Umbilical cord (tissue), 1 donor: ENCODE measurements at regions not wholly inside any gene's neighbourhood (a gene's known extent, or its start where the extent isn't known, plus 50 kb on each side); places are given as distances from the start of the nearest gene placed in this dataset.
"Not testable (repeated sequence)": the region's sequence is repeated elsewhere in the genome, so short reads cannot be mapped to it uniquely, and the experiment has no call there.

Experiments used
- DNase-seq: peaks from one replicate; pipeline ENCODE4 v3.0.0-alpha.2; 2015; ENCODE audit warnings: low spot score

DNA sequence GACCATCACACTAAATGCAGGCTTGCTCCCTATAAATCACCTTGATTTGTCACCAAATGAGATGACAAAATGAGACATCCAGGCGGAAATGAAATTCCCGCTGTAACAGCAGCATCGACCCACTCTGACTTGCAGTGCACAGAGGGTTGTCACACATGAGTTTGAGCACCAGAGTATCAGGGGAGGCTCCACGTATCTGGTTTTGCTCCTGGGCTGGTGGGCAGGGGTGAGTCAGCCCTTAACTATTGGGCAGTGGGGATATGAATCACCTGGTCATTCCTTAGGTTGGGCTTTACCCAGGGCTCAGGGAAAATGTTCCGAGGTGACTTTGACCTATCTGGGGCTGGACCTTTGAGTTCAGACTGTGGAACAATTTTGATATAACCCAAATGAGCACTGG lies 245.2 kb upstream of the CCL2 start:
- no peak for DNase-seq

DNA sequence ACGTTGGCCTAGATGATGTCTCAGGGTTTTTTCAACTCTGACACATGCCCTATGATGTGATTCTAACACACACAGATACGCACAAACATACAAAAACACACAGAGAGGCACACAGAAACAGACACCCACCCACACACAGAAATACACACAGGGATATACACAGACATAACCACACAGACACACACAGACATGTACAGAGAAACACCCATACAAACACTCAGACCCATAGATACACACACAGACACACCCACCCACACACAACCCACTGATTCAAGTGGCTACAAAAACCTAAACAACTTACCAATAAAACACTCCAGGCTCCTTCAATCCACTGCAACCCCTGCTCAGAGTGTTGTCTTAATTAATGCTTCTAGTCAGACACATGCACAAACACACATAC lies 244.6 kb upstream of the CCL2 start:
- DNase-seq = no peak

DNA sequence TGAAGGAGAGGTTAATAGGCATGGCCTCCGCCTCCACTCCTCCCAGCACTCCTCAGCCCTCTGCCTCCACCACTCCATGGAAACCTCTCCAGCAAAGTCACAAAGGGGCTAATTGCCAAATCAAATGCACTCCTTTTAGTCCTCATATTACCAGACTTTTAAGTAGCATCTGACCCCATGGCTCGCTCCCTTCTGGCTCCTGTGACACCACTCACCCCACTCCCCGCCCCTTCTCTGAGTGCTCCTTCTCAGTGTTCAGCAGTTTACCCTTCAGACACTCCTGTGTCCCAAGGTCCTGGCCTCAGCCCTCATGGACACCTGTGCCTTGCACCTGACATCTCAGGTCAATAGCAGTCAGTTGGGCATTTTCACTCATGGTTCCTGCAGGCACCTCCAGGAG lies 243.5 kb upstream of the CCL2 start:
- DNase-seq = no peak

- no peak for DNase-seq
Observed at GRCh38 chr17:34012709-34013375, 242.2 kb upstream of the CCL2 start.

DNA sequence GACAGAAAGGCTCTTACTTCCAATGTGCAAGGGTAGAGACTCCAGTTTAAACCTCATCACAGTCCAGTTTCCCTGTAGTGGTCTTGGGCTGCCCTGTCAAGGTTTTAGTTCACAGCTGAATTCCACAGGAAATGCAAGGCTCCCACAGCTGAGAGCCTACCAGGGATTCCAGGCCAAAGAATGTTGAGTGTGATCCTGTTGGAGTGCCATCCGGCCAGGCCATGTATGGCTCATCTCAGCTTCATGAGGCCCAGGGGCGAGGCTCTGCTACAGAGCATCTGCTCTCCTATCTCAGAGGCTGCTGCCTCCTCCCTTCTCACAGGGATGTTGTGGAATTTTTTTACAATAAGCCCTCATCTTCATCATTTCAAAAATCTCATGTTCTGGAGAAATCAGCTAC lies 239.8 kb upstream of the CCL2 start:
- no peak for DNase-seq

GRCh38 chr17:34024386-34024785 lies 230.7 kb upstream of the CCL2 start:
- no peak for DNase-seq

- peak; percentile 24 for DNase-seq
Observed at GRCh38 chr17:34024806-34025551, 230.1 kb upstream of the CCL2 start.

DNA sequence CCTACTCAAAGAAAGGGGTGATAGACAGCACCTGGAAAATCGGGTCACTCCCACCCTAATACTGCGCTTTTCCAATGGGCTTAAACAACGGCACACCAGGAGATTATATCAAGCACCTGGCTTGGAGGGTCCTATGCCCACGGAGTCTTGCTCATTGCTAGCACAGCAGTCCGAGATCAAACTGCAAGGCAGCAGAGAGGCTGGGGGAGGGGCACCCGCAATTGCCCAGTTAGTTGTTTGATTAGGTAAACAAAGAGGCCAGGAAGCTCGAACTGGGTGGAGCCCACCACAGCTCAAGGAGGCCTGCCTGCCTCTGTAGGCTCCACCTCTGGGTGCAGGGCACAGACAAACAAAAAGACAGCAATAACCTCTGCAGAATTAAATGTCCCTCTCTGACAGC lies 224.5 kb upstream of the CCL2 start:
- not testable (repeated sequence) for DNase-seq

GRCh38 chr17:34032305-34032704 lies 222.8 kb upstream of the CCL2 start:
- DNase-seq = not testable (repeated sequence)

DNA sequence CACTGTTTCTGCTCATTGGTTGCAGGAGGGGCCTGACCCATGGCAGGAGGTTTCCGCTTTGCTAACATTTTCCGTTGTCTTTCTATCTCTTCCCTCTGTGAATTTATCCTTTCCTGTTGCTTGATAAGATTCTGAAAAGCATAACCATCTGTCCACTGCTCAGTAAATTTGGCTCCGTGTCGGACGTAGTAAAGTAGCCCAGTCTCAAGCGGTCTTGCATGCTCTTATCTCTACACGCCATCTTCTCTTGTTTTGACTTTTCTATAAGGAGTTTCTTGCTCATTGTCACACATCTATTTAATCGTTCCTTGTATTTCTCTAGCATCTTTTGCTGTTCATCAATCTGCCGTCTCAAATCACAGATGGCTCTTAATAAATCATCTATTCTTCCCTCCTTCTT lies 216.3 kb upstream of the CCL2 start:
- not testable (repeated sequence) for DNase-seq

- DNase-seq = not testable (repeated sequence)
Observed at GRCh38 chr17:34039213-34039612, 215.9 kb upstream of the CCL2 start.

- not testable (repeated sequence) for DNase-seq
Observed at GRCh38 chr17:34039759-34040555, 215.1 kb upstream of the CCL2 start.

- no peak for DNase-seq
Observed at GRCh38 chr17:34045990-34046389, 209.1 kb upstream of the CCL2 start.

DNA sequence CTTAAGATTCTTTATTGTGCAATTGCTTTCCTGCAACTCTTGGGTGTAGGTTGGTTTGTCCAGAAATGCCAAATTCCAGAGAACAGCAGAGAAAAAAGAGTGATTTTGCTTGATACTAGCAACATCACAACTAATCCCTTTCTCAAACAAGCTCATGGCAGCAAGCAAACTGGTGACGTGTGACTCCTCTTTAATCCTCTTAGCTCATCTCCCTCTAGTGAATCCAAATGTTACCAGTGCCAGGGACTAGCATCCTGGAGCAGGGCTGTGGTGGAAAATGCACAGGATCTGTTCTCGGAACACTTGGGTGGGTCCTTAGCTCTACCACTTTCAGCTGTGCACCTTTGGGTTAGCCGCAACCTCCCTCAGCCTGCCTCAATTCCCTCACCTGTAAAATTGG lies 204.0 kb upstream of the CCL2 start:
- no peak for DNase-seq

- no peak for DNase-seq
Observed at GRCh38 chr17:34054495-34054894, 200.6 kb upstream of the CCL2 start.

- no peak for DNase-seq
Observed at GRCh38 chr17:34055606-34056005, 199.5 kb upstream of the CCL2 start.

DNA sequence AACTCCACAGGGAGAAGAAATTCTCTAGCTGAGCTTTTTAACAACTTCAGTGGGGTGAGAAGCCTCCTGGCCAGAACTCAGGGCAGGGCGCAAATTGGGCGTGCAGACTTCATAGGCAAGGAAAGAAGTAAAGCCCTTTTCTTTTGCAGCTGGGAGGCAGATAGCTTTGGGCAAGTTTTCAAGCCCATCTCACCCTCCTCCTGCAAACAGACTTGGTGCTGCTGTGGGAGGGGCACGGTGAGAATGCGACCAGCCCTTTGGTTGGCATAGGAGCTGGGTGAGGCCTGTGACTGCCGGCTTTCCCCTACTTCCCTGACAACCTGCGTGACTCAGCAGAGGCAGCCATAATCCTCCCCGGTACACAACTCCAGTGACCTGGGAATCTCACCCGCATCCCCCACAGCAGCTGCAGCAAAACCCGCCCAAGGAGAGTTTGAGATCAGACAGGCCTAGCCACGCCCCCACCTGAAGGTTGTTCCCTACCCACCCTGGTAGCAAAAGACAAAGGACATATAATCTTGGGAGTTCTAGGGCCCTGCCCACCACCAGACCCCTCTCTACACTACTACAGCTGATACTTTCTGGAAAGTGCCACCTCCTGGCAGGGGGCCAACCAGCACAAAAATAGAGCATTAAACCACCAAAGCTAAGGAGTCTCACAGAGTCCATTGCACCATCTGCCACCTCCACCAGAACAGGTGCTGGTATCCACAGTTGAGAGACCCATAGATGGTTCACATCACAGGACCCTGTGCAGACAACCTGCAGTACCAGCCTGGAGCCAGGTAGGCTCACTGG lies 195.5 kb upstream of the CCL2 start:
- no peak for DNase-seq

- DNase-seq = no peak
Observed at GRCh38 chr17:34066528-34066927, 188.6 kb upstream of the CCL2 start.

DNA sequence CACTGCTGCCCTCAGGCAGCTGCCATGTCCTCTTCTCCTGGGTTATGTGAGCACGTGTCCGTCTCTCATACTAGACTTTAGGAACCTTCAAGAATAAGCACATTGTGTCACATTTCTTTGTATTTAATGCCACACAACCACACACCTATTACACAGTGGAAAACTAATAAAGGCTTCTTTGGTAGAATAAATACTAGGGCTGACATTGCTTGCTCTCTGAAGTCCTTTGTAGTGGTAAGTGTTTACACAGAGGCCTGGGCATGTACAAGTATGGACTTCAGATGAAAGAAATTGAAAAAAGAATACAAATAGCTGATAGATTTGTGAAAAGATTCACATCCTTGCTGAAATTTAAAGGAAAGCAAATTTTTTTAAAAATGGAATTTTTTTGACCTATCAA lies 188.1 kb upstream of the CCL2 start:
- DNase-seq = no peak

- no peak for DNase-seq
Observed at GRCh38 chr17:34068571-34068970, 186.5 kb upstream of the CCL2 start.

DNA sequence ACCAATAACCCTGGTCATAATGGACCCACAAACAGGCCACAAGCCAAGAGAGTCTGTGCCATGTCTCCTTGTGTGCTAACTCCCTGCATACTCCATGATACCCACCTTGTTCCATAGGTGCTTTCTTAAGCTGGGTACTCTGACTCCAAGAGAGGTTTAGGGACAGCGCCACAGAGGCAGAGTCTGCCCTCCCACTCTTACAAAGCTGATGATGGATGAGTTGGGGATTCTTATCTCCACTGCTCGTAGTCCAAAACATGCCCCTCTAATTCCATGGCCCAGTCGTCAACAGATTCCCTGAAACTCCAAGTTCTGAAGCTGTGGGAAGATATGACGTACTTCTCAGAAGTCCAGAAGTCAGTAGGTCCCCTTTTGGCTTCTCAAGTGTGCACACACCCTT lies 184.4 kb upstream of the CCL2 start:
- DNase-seq = no peak
